OCI-LY7 (cell line): ENCODE measurements at regions not wholly inside any gene's neighbourhood (a gene's known extent, or its start where the extent isn't known, plus 50 kb on each side); places are given as distances from the start of the nearest gene placed in this dataset.

Source experiments
- EZH2phosphoT487 ChIP-seq: fragments of 200-600 bp; sonication (generic); IDR thresholded peaks from 2 replicates; pipeline ENCODE4 v1.6.1; 2018; ENCODE audit warnings: low read depth, borderline replicate concordance, mild to moderate bottlenecking, mixed run types, antibody characterized with exemption, low read length, moderate library complexity, mixed read lengths
- TF ChIP-seq, protein P1 (sequence below): fragments of 200-600 bp; sonication (generic); conservative IDR thresholded peaks from 2 replicates; pipeline ENCODE4 v1.5.1; 2014; ENCODE audit warnings: mild to moderate bottlenecking, antibody characterized with exemption, low read length, moderate library complexity, mixed read lengths

DNA sequence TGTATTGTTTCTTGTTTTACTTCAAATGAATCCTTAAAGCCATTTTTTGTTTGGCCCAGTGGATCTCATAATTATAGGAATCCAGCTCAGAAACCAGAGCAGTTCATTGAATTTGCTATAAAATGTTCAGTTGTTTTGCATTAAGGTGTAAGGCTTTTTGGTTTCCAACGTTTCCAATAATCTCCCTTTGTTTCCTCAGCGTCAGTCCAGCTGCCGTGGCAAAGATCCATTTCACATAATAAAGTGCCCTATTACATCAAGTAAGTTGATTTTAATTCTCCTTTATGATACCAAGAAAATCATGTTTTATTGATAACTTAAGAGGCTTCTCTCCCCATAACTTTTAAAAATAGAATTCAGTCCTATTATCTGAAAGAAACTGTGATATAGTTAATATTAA is 472.6 kb downstream of the UTRN start:
- TF ChIP-seq, protein P1, sequence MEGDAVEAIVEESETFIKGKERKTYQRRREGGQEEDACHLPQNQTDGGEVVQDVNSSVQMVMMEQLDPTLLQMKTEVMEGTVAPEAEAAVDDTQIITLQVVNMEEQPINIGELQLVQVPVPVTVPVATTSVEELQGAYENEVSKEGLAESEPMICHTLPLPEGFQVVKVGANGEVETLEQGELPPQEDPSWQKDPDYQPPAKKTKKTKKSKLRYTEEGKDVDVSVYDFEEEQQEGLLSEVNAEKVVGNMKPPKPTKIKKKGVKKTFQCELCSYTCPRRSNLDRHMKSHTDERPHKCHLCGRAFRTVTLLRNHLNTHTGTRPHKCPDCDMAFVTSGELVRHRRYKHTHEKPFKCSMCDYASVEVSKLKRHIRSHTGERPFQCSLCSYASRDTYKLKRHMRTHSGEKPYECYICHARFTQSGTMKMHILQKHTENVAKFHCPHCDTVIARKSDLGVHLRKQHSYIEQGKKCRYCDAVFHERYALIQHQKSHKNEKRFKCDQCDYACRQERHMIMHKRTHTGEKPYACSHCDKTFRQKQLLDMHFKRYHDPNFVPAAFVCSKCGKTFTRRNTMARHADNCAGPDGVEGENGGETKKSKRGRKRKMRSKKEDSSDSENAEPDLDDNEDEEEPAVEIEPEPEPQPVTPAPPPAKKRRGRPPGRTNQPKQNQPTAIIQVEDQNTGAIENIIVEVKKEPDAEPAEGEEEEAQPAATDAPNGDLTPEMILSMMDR, result no peak
- no peak for TF ChIP-seq EZH2phosphoT487
